ENCODE measurements at regions not wholly inside any gene's neighbourhood (a gene's known extent, or its start where the extent isn't known, plus 50 kb on each side); places are given as distances from the start of the nearest gene placed in this dataset.

- no peak for DNase-seq (ENCODE audit: low read depth)
Measured at GRCh38 chr12:132407451-132407961, 78.1 kb upstream of the GALNT9 start.

GRCh38 chr12:132406493-132407450, 77.4 kb upstream of the GALNT9 start:
- DNase-seq (ENCODE audit: low read depth): no peak

- no peak for DNase-seq (ENCODE audit: low read depth)
Measured at GRCh38 chr12:132405742-132406251, 76.4 kb upstream of the GALNT9 start.

GRCh38 chr12:132404951-132405741, 75.8 kb upstream of the GALNT9 start:
- DNase-seq (ENCODE audit: low read depth): no peak

GRCh38 chr12:132404435-132404855, 75.1 kb upstream of the GALNT9 start:
- DNase-seq (ENCODE audit: low read depth): no peak

GRCh38 chr12:132403636-132404434, 74.4 kb upstream of the GALNT9 start:
- no peak for DNase-seq (ENCODE audit: low read depth)

GRCh38 chr12:132402831-132403416, 73.5 kb upstream of the GALNT9 start:
- no peak for DNase-seq (ENCODE audit: low read depth)

GRCh38 chr12:132401982-132402381, 72.6 kb upstream of the GALNT9 start:
- DNase-seq (ENCODE audit: low read depth): no peak

GRCh38 chr12:132400011-132400641, 70.7 kb upstream of the GALNT9 start:
- DNase-seq (ENCODE audit: low read depth): no peak

- DNase-seq (ENCODE audit: low read depth): no peak
Measured at GRCh38 chr12:132399092-132400010, 70.0 kb upstream of the GALNT9 start.

- no peak for DNase-seq (ENCODE audit: low read depth)
Measured at GRCh38 chr12:132398386-132398991, 69.1 kb upstream of the GALNT9 start.

- DNase-seq (ENCODE audit: low read depth): no peak
Measured at GRCh38 chr12:132397934-132398385, 68.6 kb upstream of the GALNT9 start.

GRCh38 chr12:132397152-132397933, 68.0 kb upstream of the GALNT9 start:
- no peak for DNase-seq (ENCODE audit: low read depth)

GRCh38 chr12:132396657-132397056, 67.3 kb upstream of the GALNT9 start:
- no peak for DNase-seq (ENCODE audit: low read depth)

GRCh38 chr12:132395908-132396305, 66.5 kb upstream of the GALNT9 start:
- DNase-seq (ENCODE audit: low read depth): no peak

GRCh38 chr12:132395192-132395907, 66.0 kb upstream of the GALNT9 start:
- no peak for DNase-seq (ENCODE audit: low read depth)
